ENCODE measurements at regions not wholly inside any gene's neighbourhood (a gene's known extent, or its start where the extent isn't known, plus 50 kb on each side); places are given as distances from the start of the nearest gene placed in this dataset.
A peak's percentile ranks its signal among the peaks of the same experiment; 100 is the strongest.
"Not testable (repeated sequence)": the region's sequence is repeated elsewhere in the genome, so short reads cannot be mapped to it uniquely, and the experiment has no call there.

- DNase-seq (ENCODE audit: low read depth), result no peak
Measured at GRCh38 chr15:50857763-50858162, 50.7 kb upstream of the AP4E1 start.

- no peak for DNase-seq (ENCODE audit: low read depth)
Measured at GRCh38 chr15:50854601-50855490, 53.6 kb upstream of the AP4E1 start.

- no peak for DNase-seq (ENCODE audit: low read depth)
Measured at GRCh38 chr15:50850003-50850402, 58.5 kb upstream of the AP4E1 start.

DNA sequence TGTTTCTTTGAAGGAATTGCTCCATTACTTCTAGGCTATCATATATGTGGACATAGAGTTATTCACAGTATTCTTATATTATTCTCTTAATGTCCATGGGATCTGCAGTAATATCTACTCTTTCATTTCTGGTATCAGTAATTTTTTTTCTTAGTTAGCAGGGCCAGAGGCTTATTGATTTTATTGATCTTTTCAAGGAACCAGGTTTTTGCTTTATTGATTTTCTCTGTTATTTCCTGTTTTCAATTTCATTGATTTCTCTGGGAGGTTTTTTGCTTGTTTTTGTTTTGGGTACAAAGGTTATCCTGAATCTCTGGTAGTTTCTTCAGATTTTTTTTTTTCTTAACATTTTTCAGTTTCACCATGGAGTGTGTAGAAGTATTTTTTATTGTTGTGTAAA is 60.1 kb upstream of the AP4E1 start:
- no peak for DNase-seq (ENCODE audit: low read depth)

GRCh38 chr15:50845181-50845580 is 63.3 kb upstream of the AP4E1 start:
- not testable (repeated sequence) for DNase-seq (ENCODE audit: low read depth)

DNA sequence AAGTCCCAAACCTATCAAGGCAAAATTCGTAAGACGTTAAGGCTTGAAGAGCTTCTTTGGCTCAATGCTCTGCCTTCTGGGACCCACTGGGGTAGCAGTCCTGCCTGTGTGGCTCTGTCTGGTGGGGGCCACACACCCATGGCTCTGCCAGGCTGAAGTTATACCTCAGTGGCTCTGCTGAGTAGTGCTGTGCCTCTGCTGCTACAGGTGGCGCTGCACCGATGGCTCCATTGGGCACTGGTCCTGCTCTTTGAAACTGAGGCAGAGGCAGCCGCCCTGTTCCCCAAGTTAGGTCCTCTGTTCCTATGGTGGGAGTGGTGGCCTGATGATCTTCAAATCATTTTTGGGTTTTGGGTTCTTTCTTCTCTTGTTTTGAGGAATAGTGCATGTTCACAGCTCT is 68.0 kb upstream of the AP4E1 start:
- no peak for DNase-seq (ENCODE audit: low read depth)

DNA sequence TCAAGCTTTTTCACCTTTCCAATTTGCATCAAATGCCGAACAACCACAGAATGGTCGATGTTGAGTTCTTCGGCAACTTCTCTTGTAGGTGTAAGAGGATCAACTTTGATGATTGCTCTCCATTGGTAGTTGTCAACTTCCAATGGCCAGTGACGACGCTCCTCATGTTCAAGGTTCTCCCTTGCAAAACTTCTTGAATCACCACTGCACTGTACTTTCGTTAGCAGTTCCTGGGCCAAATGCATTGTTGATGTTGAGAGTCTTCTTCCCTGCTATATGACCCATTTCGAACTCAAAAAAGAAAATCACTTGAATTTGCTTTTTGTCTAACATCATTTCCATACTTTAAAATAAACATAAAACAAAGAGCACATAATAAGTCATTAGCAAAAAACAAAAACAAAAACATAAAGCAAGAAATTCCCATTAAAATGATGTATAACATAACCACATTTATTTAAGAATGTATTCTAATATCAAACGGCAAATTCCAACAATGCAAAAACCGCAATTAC is 71.2 kb upstream of the AP4E1 start:
- DNase-seq (ENCODE audit: low read depth), result no peak

GRCh38 chr15:50830477-50831354 is 65.2 kb upstream of the SPPL2A start:
- no peak for DNase-seq (ENCODE audit: low read depth)

DNA sequence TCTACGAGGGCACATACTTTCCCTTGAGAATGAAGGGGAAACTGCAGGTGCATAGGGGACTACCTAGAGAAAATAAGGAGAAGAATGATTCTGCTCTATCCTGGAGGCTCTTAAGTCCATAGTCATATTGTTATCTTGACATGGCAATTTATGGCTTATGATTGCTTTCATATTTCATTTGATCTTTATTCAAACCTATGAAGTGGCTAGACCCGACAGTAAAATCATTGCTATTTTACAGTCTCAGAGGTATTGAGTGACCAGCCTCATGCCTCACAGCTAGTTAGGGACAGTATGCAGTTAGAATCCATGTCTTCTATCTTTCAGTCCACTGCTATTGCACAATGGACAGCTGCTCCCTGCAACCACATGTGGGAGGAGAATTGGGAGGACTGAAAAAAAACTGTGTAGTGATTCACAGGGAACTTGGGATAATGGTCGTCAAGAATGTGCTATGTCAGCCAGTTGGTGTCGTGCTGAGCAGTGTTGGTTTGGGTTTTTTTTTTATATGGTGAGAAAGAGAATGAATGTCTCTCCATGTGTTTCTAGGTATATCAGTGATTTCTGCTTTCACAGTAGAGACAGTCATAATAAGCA is 63.2 kb upstream of the SPPL2A start:
- peak; percentile 99 for DNase-seq (ENCODE audit: low read depth)

- DNase-seq (ENCODE audit: low read depth), result peak; percentile 90
Measured at GRCh38 chr15:50825946-50826345, 60.4 kb upstream of the SPPL2A start.

DNA sequence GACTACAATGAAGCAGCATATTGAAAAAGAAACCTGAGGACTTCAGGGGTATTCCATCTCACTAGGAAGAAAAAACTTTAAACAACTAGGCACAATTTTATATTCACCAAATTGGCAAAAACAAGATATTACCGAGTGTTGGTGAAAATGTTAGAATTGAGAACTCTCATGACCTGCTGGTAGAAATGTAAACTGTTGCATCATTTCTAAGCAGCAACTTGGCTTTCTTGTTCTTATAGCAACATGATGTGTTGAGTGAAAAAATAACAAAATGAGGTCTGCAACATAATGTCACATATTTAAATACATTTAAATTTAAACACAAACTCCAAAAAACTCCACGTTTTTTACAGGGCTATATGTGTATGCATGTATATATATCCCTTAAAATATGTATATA is 59.0 kb upstream of the SPPL2A start:
- no peak for DNase-seq (ENCODE audit: low read depth)

- no peak for DNase-seq (ENCODE audit: low read depth)
Measured at GRCh38 chr15:50823281-50823680, 57.8 kb upstream of the SPPL2A start.

DNA sequence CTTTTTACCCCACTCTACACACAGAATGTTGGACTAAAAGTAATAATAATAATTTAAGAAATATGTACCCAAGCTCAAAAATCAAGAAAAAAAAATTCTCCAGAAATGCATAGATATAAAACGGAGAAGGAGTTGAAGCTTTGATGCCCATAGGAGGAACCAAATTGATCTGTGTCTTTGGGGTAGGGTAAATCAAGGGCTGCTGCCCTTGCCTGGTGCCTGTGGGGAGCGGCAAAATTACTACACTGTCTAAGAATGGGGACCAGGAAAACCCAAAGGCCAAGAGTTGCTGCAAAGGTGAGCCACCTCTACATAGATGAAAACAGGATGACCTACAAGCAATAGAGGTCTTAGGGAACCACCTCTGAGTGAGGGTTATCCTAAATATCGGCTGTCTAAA is 56.0 kb upstream of the SPPL2A start:
- DNase-seq (ENCODE audit: low read depth), result no peak

DNA sequence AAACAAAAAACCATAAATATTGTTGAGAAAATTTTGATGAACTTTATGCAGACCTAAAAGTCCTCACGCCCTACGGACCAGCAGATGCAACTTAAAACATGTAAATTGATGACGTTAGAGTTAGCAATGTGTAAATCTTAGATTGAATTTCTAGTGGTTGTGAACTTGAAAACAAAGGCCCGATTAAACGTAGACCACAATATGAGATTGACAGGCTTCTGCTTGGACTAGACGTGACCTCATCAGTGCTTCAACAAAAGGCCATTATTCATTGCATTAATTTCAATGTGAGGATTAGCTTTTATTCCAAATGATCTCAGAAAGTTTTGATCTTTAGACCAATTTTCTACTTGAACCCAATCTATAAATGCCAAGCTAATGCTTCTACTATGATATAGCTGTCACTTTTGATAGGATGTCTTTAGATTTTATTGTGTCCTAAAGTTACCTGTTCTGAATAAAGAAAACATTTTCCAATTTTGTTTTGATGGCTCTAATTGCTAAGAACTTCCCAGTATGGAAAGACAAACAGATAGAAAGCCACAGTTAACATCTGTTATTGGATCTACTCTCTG is 55.4 kb upstream of the SPPL2A start:
- DNase-seq (ENCODE audit: low read depth), result no peak

DNA sequence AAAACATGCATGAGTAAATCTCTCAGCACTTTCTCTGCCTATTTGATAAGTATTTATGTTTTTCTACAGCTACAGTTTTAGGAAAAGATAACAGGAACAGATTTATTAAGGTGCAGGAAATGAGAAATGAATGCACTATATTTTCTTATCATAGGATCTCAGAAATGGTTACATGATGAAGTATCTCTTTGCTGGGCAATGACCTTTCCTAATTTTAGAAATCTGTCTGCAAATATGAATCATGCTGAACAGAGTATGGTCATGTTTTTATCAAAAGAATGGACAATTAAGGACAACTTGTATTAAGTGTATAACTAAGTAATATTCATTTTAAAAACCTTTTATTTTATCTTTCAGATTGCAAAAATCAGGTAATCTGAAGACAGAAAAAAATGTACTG is 53.8 kb upstream of the SPPL2A start:
- DNase-seq (ENCODE audit: low read depth), result no peak

DNA sequence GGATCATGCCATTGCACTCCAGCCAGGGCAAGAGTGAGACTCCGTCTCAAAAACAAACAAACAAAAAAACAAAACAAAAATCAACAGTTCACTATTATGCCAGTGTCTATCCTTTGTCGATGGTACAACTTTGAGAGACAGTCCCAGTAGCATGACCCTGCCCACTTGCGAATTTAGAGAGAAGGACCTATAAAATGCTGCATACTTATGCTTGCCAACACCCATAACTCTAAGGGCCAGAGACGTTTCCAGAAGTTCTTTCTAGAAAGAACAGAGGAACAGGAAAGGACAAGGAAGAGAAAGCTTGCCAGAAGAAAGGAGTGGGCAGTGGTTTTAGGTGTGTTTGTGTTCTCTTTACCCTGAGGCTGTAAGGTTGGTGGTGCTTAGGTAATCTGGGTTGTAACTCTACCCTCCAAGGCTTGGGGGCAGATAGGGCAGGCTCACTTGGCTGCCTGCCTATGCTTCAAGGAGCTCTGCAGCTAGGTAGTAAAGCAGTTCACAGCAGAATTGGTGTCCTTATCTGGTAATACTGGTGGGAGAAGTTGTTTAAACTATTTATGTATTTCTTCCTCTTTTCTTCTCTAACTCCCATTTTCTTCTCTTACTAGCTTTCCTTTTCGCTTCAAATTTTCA is 50.6 kb upstream of the SPPL2A start:
- DNase-seq (ENCODE audit: low read depth), result no peak
